HEK293 (cell line): ENCODE measurements at regions not wholly inside any gene's neighbourhood (a gene's known extent, or its start where the extent isn't known, plus 50 kb on each side); places are given as distances from the start of the nearest gene placed in this dataset.

Experiments
- CTCF ChIA-PET: fragments of 350-600 bp; formaldehyde crosslinking; extraction: SDS; loops from one replicate; lab custom pipeline; 2021; ENCODE audit warnings: antibody characterized with exemption; lab: Yijun Ruan, JAX
- POLR2A ChIA-PET: fragments of 300-600 bp; formaldehyde crosslinking; extraction: SDS; loops from one replicate; lab custom pipeline; 2020; ENCODE audit warnings: antibody characterized with exemption, inconsistent platforms; lab: Yijun Ruan, JAX
- H3K27ac ChIP-seq: fragments of 200-500 bp; sonication (Bioruptor generic); 2 replicates; pipeline ENCODE4 v1.5.1; 2014; ENCODE audit warnings: low read depth, low read length, control low read depth, inconsistent platforms; ENCODE audit errors: extremely low read depth
- H3K36me3 ChIP-seq, 2 experiments: fragments of 200-500 bp in 1 of 2; sonication (Bioruptor generic) in 1 of 2; 1 replicate in 1 of 2; 2 replicates in 1 of 2; pipeline ENCODE4 v1.5.1; 2014 to 2017; ENCODE audit warnings: inconsistent platforms in 2 of 2, low read length in 2 of 2; ENCODE audit not compliant: control insufficient read depth in 2 of 2, insufficient read depth in 1 of 2
- H3K4me1 ChIP-seq: fragments of 200-500 bp; sonication (Bioruptor generic); 2 replicates; pipeline ENCODE4 v1.5.1; 2014; ENCODE audit warnings: mild to moderate bottlenecking, low read length, inconsistent platforms; ENCODE audit not compliant: control insufficient read depth, insufficient read depth
- H3K4me3 ChIP-seq: 2 replicates; pipeline ENCODE4 v1.5.1; 2011; ENCODE audit warnings: low read depth, mild to moderate bottlenecking, control low read depth, low read length, moderate library complexity
- H3K9me3 ChIP-seq: fragments of 200-500 bp; sonication (Bioruptor generic); 2 replicates; pipeline ENCODE4 v1.5.1; 2014; ENCODE audit warnings: low read depth, low read length, inconsistent platforms; ENCODE audit not compliant: control insufficient read depth, insufficient read depth
- OVOL3 ChIP-seq: fragments of 450-650 bp; formaldehyde crosslinking; IDR thresholded peaks from 2 replicates; pipeline ENCODE4 v1.5.1; 2016; ENCODE audit warnings: missing biosample characterization, missing genetic modification characterization
- SCRT1 ChIP-seq: fragments of 450-650 bp; formaldehyde crosslinking; IDR thresholded peaks from 2 replicates; pipeline ENCODE4 v1.5.1; 2016; ENCODE audit warnings: missing biosample characterization, missing genetic modification characterization, borderline replicate concordance
- TRIM28 ChIP-seq: IDR thresholded peaks from 2 replicates; pipeline ENCODE4 v1.6.1; 2011; ENCODE audit warnings: low read length, control low read depth, borderline replicate concordance
- YY1 ChIP-seq: fragments of 450-650 bp; formaldehyde crosslinking; IDR thresholded peaks from 2 replicates; pipeline ENCODE4 v1.5.1; 2018; ENCODE audit warnings: missing biosample characterization, missing genetic modification characterization
- ZBTB21 ChIP-seq: fragments of 450-650 bp; formaldehyde crosslinking; IDR thresholded peaks from 2 replicates; pipeline ENCODE4 v1.5.1; 2017; ENCODE audit warnings: missing biosample characterization, missing genetic modification characterization
- ZFP37 ChIP-seq: fragments of 450-650 bp; formaldehyde crosslinking; IDR thresholded peaks from 2 replicates; pipeline ENCODE4 v1.5.1; 2016; ENCODE audit warnings: missing biosample characterization, missing genetic modification characterization
- ZFP41 ChIP-seq: fragments of 450-650 bp; formaldehyde crosslinking; IDR thresholded peaks from 2 replicates; pipeline ENCODE4 v1.5.1; 2016; ENCODE audit warnings: missing biosample characterization, missing genetic modification characterization, borderline replicate concordance
- ZNF132 ChIP-seq: fragments of 450-650 bp; formaldehyde crosslinking; IDR thresholded peaks from 2 replicates; pipeline ENCODE4 v1.5.1; 2017; ENCODE audit warnings: missing biosample characterization, missing genetic modification characterization, borderline replicate concordance
- ZNF184 ChIP-seq: fragments of 450-650 bp; IDR thresholded peaks from 2 replicates; pipeline ENCODE4 v1.5.1; 2018; ENCODE audit warnings: missing biosample characterization, mild to moderate bottlenecking, missing genetic modification characterization
- ZNF19 ChIP-seq: fragments of 450-650 bp; formaldehyde crosslinking; IDR thresholded peaks from 2 replicates; pipeline ENCODE4; 2016; ENCODE audit warnings: missing biosample characterization, missing genetic modification characterization, low read depth
- ZNF350 ChIP-seq: fragments of 450-650 bp; formaldehyde crosslinking; IDR thresholded peaks from 2 replicates; pipeline ENCODE4 v1.5.0; 2017; ENCODE audit warnings: missing biosample characterization, mild to moderate bottlenecking, missing genetic modification characterization
- ZNF394 ChIP-seq: fragments of 450-650 bp; formaldehyde crosslinking; IDR thresholded peaks from 2 replicates; pipeline ENCODE4 v1.5.1; 2016; ENCODE audit warnings: missing biosample characterization, missing genetic modification characterization, mild to moderate bottlenecking, moderate library complexity, borderline replicate concordance
- ZNF501 ChIP-seq: fragments of 450-650 bp; formaldehyde crosslinking; IDR thresholded peaks from 2 replicates; pipeline ENCODE4 v1.5.1; 2016; ENCODE audit warnings: missing biosample characterization, missing genetic modification characterization
- ZNF514 ChIP-seq: fragments of 450-650 bp; formaldehyde crosslinking; IDR thresholded peaks from 2 replicates; pipeline ENCODE4 v1.5.1; 2016; ENCODE audit warnings: missing biosample characterization, missing genetic modification characterization
- ZNF600 ChIP-seq: fragments of 450-650 bp; formaldehyde crosslinking; IDR thresholded peaks from 2 replicates; pipeline ENCODE4 v1.5.1; 2016; ENCODE audit warnings: missing biosample characterization, missing genetic modification characterization
- ZNF626 ChIP-seq: fragments of 450-650 bp; sonication (Bioruptor Pico); formaldehyde crosslinking; IDR thresholded peaks from 2 replicates; pipeline ENCODE4 v1.5.1; 2018; ENCODE audit warnings: missing biosample characterization, missing genetic modification characterization, inconsistent platforms
- ZNF658 ChIP-seq: fragments of 450-650 bp; formaldehyde crosslinking; IDR thresholded peaks from 2 replicates; pipeline ENCODE4; 2016; ENCODE audit warnings: missing biosample characterization, missing genetic modification characterization
- ZNF660 ChIP-seq: fragments of 450-650 bp; IDR thresholded peaks from 2 replicates; pipeline ENCODE4 v1.5.1; 2018; ENCODE audit warnings: missing biosample characterization, mild to moderate bottlenecking, missing genetic modification characterization
- TF ChIP-seq, protein P1 (sequence below): fragments of 450-650 bp; formaldehyde crosslinking; IDR thresholded peaks from 2 replicates; pipeline ENCODE4 v1.5.1; 2016; ENCODE audit warnings: missing biosample characterization, missing genetic modification characterization, low read depth
- TF ChIP-seq, protein P2 (sequence below): fragments of 450-650 bp; formaldehyde crosslinking; IDR thresholded peaks from 2 replicates; pipeline ENCODE4 v1.5.1; 2016; ENCODE audit warnings: missing biosample characterization, missing genetic modification characterization
- TF ChIP-seq, protein P3 (sequence below): fragments of 450-650 bp; formaldehyde crosslinking; IDR thresholded peaks from 2 replicates; pipeline ENCODE4 v1.5.1; 2016; ENCODE audit warnings: missing biosample characterization, missing genetic modification characterization
- TF ChIP-seq, protein P4 (sequence below): fragments of 450-650 bp; formaldehyde crosslinking; conservative IDR thresholded peaks from 2 replicates; pipeline ENCODE4 v1.5.1; 2016; ENCODE audit warnings: low read depth, missing biosample characterization, missing genetic modification characterization

DNA sequence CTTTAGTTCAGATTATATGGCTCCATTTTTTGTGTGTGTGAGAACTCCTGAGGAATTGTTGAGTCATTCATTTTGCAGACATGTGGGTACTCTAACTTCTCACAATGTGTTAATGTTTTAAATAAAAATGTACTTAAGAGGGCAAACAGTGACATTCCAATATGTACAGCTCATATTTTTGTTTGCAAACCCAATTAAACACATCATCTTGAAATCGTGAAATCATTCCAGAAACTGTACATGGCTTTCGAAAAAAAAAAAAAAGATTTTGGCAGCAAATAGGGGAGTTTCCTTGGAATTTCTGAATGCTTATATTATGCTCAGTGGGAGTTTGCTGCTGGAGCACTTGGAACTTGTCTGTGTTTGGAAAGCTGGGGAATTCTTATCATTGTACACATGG, 85.0 kb downstream of the HPGD start:
- Histone ChIP-seq H3K36me3 (no peaks in the 10 kb centered on the region), H3K27ac (no peak overlapping the region), H3K4me1 (no peaks in the 10 kb centered on the region), H3K9me3 (no peaks in the 10 kb centered on the region), H3K4me3 (no peak overlapping the region)
- ChIA-PET POLR2A (no interaction called here), CTCF (no interaction called here)
- TF ChIP-seq ZNF350: no peak

DNA sequence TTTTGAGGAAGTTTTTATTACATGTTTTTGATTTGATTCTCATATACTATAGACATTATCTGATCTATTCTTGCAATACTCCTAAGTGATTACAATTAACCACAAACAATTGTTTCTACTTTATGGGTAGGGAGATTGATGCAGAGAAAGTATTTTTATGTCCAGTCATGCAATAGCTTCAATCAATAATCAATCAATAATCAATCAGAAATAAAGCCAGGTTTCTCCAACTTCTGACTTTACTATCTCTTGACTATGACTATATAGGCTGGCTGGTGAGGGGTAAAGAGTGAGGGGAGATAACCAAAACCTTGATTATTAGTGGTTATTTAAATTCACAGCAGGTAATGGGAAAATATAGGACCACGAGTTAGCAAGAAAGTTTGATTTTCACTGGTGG, 85.9 kb downstream of the HPGD start:
- Histone ChIP-seq H3K4me3 (no peak overlapping the region), H3K27ac (no peak overlapping the region), H3K36me3 (no peaks in the 10 kb centered on the region), H3K9me3 (no peaks in the 10 kb centered on the region), H3K4me1 (no peaks in the 10 kb centered on the region)
- CTCF ChIA-PET: no interaction called here
- POLR2A ChIA-PET: no interaction called here
- no peak for TF ChIP-seq ZNF19 (tag by site-specific recombination)
- no peak for TF ChIP-seq ZNF600
- TF ChIP-seq, protein P1, sequence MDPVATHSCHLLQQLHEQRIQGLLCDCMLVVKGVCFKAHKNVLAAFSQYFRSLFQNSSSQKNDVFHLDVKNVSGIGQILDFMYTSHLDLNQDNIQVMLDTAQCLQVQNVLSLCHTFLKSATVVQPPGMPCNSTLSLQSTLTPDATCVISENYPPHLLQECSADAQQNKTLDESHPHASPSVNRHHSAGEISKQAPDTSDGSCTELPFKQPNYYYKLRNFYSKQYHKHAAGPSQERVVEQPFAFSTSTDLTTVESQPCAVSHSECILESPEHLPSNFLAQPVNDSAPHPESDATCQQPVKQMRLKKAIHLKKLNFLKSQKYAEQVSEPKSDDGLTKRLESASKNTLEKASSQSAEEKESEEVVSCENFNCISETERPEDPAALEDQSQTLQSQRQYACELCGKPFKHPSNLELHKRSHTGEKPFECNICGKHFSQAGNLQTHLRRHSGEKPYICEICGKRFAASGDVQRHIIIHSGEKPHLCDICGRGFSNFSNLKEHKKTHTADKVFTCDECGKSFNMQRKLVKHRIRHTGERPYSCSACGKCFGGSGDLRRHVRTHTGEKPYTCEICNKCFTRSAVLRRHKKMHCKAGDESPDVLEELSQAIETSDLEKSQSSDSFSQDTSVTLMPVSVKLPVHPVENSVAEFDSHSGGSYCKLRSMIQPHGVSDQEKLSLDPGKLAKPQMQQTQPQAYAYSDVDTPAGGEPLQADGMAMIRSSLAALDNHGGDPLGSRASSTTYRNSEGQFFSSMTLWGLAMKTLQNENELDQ: no peak
- no peak for TF ChIP-seq ZBTB21 (tag by site-specific recombination)
- no peak for TF ChIP-seq OVOL3
- TF ChIP-seq, protein P2, sequence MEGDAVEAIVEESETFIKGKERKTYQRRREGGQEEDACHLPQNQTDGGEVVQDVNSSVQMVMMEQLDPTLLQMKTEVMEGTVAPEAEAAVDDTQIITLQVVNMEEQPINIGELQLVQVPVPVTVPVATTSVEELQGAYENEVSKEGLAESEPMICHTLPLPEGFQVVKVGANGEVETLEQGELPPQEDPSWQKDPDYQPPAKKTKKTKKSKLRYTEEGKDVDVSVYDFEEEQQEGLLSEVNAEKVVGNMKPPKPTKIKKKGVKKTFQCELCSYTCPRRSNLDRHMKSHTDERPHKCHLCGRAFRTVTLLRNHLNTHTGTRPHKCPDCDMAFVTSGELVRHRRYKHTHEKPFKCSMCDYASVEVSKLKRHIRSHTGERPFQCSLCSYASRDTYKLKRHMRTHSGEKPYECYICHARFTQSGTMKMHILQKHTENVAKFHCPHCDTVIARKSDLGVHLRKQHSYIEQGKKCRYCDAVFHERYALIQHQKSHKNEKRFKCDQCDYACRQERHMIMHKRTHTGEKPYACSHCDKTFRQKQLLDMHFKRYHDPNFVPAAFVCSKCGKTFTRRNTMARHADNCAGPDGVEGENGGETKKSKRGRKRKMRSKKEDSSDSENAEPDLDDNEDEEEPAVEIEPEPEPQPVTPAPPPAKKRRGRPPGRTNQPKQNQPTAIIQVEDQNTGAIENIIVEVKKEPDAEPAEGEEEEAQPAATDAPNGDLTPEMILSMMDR (tag by site-specific recombination): no peak
- no peak for TF ChIP-seq YY1
- no peak for TF ChIP-seq SCRT1 (tag by site-specific recombination)

DNA sequence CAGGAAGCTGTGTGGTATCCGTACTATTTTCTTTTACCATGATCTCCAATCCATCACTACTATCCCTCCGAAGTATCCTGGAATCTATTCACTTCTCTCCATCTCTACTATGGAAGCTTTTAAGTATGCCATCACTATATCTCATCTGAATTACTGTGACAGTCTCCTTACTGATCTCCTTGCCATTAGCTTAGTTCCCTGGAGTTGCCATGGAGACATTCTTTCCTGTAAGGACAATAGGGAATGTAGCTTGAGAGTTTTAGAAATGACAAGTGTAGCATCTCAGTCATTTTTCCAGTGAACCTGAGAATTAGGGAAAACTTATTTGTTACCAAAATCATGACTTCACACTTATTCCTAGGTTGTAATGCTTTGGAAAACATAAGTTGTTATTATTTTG, 86.3 kb downstream of the HPGD start:
- Histone ChIP-seq H3K36me3 (no peaks in the 10 kb centered on the region), H3K4me3 (no peak overlapping the region), H3K4me1 (no peaks in the 10 kb centered on the region), H3K9me3 (no peaks in the 10 kb centered on the region), H3K27ac (no peak overlapping the region)
- POLR2A ChIA-PET: no interaction called here
- CTCF ChIA-PET: interaction anchor here (1.1 kb wide), 1 partner anchor 11 kb away, joined by 4 read pairs; no protein-coding TSS in a partner anchor
- no peak for TF ChIP-seq ZNF626 (tag by site-specific recombination)
- TF ChIP-seq TRIM28: no peak
- no peak for TF ChIP-seq ZFP37 (tag by site-specific recombination)
- TF ChIP-seq ZNF394 (tag by site-specific recombination): no peak
- TF ChIP-seq, protein P3, sequence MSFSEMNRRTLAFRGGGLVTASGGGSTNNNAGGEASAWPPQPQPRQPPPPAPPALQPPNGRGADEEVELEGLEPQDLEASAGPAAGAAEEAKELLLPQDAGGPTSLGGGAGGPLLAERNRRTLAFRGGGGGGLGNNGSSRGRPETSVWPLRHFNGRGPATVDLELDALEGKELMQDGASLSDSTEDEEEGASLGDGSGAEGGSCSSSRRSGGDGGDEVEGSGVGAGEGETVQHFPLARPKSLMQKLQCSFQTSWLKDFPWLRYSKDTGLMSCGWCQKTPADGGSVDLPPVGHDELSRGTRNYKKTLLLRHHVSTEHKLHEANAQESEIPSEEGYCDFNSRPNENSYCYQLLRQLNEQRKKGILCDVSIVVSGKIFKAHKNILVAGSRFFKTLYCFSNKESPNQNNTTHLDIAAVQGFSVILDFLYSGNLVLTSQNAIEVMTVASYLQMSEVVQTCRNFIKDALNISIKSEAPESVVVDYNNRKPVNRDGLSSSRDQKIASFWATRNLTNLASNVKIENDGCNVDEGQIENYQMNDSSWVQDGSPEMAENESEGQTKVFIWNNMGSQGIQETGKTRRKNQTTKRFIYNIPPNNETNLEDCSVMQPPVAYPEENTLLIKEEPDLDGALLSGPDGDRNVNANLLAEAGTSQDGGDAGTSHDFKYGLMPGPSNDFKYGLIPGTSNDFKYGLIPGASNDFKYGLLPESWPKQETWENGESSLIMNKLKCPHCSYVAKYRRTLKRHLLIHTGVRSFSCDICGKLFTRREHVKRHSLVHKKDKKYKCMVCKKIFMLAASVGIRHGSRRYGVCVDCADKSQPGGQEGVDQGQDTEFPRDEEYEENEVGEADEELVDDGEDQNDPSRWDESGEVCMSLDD: no peak
- no peak for TF ChIP-seq ZNF658 (tag by site-specific recombination)
- TF ChIP-seq ZNF514 (tag by site-specific recombination): no peak
- TF ChIP-seq, protein P4, sequence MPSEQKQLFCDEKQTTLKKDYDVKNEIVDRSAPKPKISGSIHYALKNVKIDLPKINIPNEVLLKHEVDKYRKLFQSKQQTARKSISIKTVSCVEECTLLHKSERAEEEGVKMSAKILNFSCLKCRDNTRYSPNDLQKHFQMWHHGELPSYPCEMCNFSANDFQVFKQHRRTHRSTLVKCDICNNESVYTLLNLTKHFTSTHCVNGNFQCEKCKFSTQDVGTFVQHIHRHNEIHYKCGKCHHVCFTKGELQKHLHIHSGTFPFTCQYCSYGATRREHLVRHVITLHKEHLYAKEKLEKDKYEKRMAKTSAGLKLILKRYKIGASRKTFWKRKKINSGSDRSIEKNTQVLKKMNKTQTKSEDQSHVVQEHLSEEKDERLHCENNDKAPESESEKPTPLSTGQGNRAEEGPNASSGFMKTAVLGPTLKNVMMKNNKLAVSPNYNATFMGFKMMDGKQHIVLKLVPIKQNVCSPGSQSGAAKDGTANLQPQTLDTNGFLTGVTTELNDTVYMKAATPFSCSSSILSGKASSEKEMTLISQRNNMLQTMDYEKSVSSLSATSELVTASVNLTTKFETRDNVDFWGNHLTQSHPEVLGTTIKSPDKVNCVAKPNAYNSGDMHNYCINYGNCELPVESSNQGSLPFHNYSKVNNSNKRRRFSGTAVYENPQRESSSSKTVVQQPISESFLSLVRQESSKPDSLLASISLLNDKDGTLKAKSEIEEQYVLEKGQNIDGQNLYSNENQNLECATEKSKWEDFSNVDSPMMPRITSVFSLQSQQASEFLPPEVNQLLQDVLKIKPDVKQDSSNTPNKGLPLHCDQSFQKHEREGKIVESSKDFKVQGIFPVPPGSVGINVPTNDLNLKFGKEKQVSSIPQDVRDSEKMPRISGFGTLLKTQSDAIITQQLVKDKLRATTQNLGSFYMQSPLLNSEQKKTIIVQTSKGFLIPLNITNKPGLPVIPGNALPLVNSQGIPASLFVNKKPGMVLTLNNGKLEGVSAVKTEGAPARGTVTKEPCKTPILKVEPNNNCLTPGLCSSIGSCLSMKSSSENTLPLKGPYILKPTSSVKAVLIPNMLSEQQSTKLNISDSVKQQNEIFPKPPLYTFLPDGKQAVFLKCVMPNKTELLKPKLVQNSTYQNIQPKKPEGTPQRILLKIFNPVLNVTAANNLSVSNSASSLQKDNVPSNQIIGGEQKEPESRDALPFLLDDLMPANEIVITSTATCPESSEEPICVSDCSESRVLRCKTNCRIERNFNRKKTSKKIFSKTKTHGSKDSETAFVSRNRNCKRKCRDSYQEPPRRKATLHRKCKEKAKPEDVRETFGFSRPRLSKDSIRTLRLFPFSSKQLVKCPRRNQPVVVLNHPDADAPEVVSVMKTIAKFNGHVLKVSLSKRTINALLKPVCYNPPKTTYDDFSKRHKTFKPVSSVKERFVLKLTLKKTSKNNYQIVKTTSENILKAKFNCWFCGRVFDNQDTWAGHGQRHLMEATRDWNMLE (tag by site-specific recombination): no peak
- TF ChIP-seq ZFP41 (tag by site-specific recombination): no peak
- TF ChIP-seq ZNF501: no peak
- no peak for TF ChIP-seq ZNF184 (tag by site-specific recombination)
- TF ChIP-seq ZNF132 (tag by site-specific recombination): no peak
- no peak for TF ChIP-seq ZNF660 (tag by site-specific recombination)
- TF ChIP-seq OVOL3: no peak
